NCI-H2196 (cell line): ENCODE measurements at regions not wholly inside any gene's neighbourhood (a gene's known extent, or its start where the extent isn't known, plus 50 kb on each side); places are given as distances from the start of the nearest gene placed in this dataset.

Experiments used
- DNase-seq: peaks from one replicate; lab custom pipeline; 2025; ENCODE audit not compliant: unreplicated experiment; lab: John Stamatoyannopoulos, UW

- DNase-seq = no peak
Observed at GRCh38 chr21:41633627-41634026, 125.7 kb upstream of the TMPRSS2 start.

GRCh38 chr21:41632748-41633475 is 125.0 kb upstream of the TMPRSS2 start:
- peak; percentile 53 for DNase-seq

DNA sequence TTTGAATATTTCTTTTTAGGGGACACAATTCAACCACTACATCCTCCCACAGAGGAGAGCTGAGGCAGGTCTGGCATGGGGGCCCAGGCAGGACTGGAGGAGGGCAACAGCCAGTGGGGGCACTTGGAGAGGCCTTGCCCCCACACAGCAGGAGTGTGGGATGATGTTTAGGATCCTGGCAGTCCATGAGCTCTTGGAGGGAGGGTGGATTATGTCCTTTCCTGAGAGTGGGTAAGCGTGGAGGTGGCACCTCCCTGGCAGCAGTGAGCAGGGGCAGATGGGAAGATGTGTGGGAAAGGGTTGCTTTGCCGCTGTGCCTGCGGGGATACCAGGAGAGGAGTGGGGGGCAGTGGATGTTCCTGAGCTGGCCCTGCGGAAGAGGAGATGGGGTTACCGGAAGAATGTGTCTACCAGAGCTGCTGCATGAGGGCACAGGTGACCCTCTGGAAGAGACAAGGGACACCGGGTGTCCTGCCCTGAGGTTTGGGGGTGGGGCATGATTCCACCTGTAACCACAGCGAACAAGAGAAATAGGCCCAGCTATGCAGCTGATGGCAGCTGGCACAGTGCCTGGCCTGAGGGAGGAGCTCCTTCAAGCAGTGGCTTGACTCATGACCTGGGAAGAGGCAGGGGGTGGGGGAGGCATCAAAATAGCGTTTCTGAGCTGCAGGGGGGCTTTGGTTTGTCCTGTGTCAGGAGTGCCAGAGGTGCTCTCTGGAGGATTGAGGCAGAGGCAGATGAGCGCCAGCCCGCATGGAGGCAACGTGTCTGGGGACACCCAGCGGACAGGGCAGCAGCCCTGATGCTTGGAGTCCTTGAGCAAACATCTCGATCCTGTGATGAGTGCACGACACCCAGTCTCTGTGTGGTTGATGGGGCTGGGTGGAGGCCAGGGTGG is 123.9 kb upstream of the TMPRSS2 start:
- DNase-seq = peak; percentile 84

GRCh38 chr21:41630917-41631316 is 123.0 kb upstream of the TMPRSS2 start:
- no peak for DNase-seq

- no peak for DNase-seq
Observed at GRCh38 chr21:41630249-41630648, 122.3 kb upstream of the TMPRSS2 start.

DNA sequence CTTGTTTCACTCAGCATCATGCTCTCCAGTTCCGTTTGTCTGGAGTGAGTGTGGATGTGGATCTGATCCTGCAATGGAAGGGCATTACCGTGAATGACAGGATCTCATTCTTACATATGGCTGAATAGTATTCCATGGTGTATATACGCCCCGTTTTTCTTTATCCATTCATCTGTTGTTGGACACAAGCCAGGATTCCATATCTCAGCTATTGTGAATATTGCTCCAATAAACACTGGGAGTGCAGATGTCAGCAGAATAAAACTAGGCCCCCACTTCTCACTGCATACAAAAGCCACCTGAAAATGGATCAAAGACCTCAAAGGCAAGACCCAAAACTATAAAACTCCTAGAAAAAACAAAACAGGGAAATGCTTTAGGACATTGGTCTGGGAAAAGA is 120.3 kb upstream of the TMPRSS2 start:
- no peak for DNase-seq

DNA sequence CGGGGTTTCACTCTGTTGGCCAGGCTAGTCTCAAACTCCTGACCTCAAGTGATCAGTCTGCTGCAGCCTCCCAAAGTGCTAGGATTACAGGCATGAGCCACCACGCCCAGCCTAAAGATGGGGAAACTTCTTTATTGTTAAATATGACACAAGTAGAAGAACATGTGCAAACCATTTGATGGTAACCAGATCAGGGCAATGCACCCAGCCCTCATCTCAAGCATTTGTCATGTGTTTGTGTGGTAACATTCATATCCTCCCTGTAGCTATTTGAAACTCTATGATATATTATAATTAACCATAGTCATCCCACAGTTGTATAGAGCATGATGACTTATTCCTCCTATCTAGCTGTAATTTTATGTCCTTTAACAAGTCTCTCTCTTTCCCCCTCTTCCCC is 119.5 kb upstream of the TMPRSS2 start:
- DNase-seq = no peak

- DNase-seq = no peak
Observed at GRCh38 chr21:41626021-41626420, 118.1 kb upstream of the TMPRSS2 start.

GRCh38 chr21:41625428-41625827 is 117.5 kb upstream of the TMPRSS2 start:
- DNase-seq = no peak

DNA sequence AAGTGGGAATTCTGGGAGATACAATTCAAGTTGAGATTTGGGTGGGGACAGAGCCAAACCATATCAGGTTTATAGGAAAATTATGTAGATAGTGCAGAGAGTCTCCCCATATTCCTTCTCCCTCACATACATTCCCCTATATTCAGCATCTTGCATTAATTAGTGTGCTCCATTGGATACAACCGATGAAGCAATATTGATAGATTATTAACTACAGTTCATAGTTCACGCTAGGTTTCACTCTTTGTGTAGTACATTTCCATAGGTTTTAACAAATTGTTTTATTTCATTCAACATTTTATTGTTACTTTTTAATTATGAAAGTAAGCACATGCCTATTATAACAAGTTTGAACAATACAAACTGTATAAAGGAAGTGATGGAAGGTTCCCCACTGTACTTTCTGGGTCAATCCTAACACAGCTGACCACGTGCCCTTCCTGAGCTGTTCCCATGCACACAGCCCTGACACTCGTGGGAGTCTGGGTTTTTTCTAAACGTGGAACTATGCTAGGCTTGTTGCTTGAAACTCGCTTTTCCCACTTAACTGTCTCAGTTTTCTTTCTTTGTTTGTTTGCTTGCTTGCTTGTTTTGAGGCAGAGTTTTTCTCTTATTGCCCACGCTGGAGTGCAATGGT is 116.8 kb upstream of the TMPRSS2 start:
- no peak for DNase-seq

DNA sequence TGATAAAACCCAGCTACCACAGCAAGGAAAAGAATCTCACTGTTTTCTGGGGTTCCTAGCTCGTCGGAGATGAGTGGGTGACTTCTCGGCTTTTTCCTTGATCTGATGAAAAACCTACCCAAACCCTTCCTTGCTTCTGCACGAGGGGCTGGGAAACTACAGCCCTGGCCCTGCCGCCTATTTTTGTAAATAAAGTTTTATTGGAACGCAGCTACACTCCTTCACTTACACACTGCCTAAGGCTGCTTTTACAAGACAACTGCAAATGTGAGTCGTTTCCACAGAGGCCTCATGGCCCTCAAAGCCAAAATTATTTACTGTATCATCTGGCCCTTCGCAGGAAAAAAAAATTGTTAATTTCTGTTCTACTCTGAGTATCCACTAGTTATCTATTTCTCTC is 116.0 kb upstream of the TMPRSS2 start:
- DNase-seq = no peak

DNA sequence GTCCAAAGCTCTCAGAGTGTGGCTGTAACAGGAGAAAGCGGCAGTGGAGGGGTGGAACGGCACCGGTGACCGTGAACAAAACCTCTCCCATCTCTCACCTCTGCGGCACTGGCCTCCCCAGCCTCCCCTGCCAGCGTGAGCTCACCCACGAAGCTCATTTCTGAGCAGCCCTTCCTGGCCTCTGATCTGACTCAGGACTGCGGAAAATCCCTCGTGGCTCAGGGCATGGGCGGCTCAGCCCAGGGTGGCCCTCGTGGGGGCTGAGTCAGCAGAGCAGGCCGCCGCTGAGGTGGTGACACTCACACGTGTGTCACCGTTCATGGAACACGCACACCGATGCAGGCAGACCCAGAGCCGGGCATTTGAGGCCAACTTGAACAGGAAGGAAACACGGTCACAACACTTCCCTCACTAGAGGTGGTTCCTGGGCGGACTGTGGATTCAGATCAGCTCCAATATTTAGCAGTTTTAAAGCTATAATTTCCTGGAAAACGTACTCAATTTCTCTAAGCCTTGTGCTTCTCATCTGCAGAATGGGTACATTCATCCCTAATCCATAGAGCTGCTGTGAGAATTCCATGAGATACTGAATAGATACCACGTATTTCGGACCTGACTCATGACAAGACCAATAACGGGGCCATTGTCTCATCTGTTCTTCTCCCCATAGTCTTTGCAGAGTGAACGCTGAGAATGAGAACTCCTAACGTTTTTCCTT is 115.0 kb upstream of the TMPRSS2 start:
- no peak for DNase-seq

GRCh38 chr21:41622201-41622600 is 114.2 kb upstream of the TMPRSS2 start:
- no peak for DNase-seq

DNA sequence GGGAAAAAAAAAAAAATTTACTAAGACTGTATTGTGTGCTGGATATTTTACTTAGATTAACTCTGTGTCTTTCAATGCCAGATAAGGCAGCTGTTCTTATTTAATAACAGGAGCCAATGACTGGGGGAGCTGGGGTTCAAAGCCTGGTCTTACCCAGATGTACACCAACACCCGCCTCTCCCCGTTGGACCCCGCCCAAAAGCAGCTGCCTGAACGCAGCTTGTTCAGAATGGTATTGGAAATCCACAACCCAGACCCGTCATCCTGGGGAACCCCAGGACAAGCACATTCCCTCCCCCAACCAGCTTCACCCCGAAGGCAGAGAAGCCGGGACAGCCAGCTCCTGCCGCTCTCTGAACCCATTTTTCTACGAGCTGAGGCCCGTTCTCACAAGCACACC is 113.6 kb upstream of the TMPRSS2 start:
- no peak for DNase-seq

DNA sequence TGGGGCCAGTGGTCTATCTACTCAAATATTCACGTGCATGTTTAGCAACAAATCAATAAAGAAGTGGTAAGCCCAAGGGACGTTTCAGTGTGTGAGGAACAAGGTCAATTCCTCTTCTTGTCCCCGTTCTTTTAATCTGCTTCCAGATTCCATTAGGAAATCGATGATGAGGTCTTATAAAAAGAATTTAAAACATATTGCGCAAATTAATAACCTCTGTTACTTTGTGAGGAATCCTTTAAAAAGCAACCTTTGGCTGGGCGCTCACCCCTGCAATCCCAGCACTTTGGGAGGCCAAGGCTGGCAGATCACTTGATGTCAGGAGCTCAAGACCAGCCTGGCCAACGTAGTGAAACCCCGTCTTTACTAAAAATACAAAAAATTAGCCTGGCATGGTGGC is 113.0 kb upstream of the TMPRSS2 start:
- no peak for DNase-seq

GRCh38 chr21:41620541-41620940 is 112.6 kb upstream of the TMPRSS2 start:
- no peak for DNase-seq

DNA sequence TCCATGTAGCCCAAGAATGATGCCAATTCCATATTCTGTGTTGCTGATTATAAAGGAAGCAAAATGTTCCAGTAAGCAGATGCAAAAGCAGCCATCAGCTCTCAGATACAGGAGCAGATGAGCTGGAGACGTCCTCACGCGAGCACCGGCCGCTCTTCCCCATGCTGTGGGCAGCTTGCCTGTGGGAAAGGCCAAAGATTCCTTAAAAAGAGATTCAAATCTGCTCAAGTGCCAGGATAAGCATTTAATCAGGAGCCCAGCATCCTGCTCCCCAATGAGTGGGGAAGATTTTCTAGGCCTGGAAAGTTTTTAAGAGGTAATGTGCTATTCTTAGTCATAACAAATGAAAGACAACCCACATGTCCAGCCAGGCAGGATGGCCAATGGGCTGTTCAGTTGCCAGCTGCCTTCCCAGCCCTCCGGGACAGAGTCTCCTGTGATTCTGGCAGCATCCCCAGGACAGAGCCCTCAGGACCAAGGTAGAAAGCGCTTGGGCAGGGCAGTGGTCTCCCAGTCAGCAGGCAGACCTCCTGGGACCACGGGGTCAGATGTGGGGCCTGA is 108.2 kb upstream of the TMPRSS2 start:
- no peak for DNase-seq

DNA sequence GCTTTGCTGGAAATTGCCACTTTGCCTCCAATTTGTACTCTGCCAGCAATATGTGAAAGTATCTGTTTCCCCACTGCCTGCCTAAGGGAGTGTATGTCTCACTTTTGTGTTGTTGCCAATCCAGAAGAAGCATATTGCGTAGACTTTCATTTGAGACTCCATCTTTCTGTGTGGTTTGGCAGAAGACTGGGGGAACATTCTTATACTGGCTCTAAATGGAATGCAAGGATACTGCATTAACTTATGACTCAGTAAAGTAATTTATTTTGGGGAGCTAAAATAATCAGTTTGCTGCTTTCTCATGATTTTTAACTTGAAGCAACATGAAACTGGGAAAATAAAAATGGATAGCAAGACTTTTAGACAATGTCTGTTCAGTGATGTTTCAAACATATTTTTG is 107.7 kb upstream of the TMPRSS2 start:
- peak; percentile 20 for DNase-seq

DNA sequence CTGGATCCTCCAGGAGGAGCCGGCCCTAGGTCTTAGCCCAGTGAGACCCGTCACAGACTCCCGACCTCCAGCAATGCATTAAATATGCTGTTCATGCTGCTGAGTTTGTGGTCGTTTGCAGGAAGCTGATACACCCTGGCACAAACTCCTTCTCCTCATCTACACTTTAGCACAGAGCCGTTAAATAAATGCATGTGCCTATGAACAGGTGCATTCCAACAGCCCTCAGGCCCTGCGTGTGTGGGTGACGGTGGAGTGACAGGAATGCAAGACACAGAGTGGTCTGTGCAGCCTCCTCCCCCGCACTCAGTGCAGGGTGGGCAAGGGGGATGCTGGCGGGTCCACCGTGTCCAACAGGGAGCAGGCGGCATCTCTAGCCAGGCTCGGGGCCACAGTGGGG is 106.6 kb upstream of the TMPRSS2 start:
- DNase-seq = no peak

DNA sequence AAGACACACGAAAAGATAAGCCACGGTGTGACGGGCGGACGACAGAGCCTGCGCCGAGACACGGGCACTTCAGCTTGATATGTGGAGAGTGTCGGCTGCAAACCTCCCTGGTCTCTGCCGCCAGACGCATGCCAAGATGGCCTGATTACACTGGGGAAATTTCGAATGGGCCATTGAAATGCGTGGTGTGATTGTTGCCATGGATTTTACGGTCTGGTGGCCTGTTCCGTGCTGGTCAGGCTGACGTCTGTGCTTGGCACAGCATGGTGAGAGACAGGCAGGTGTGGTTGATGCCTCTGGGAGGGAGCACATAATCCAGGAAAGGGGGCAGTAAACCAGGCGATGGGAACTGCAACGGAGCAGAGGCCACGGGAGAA is 105.6 kb upstream of the TMPRSS2 start:
- no peak for DNase-seq
